IPS DF 6.9 (cell line): ENCODE measurements at regions not wholly inside any gene's neighbourhood (a gene's known extent, or its start where the extent isn't known, plus 50 kb on each side); places are given as distances from the start of the nearest gene placed in this dataset.

Source experiments
- DNase-seq: peaks from one replicate; pipeline ENCODE4 v3.0.0-alpha.2; 2013; ENCODE audit warnings: low read depth, low spot score
- H3K27ac ChIP-seq: one replicate; pipeline ENCODE4 v1.5.1; 2013; ENCODE audit warnings: low read length, control low read depth
- H3K27me3 ChIP-seq: 2 replicates; pipeline ENCODE4 v1.6.1; 2013; ENCODE audit warnings: mild to moderate bottlenecking, low read length; ENCODE audit not compliant: control insufficient read depth, insufficient read depth
- H3K36me3 ChIP-seq: 2 replicates; pipeline ENCODE4 v1.6.1; 2013; ENCODE audit warnings: low read length; ENCODE audit not compliant: control insufficient read depth, insufficient read depth
- H3K4me1 ChIP-seq: 2 replicates; pipeline ENCODE4 v1.6.1; 2013; ENCODE audit warnings: low read length; ENCODE audit not compliant: control insufficient read depth, insufficient read depth
- H3K4me3 ChIP-seq: 2 replicates; pipeline ENCODE4 v1.5.1; 2013; ENCODE audit warnings: mild to moderate bottlenecking, low read length
- H3K9me3 ChIP-seq: 2 replicates; pipeline ENCODE4 v1.6.1; 2013; ENCODE audit warnings: low read length, inconsistent platforms; ENCODE audit not compliant: control insufficient read depth, insufficient read depth
- WGBS: extraction: QIAGEN DNeasy Blood & Tissue Kit; methylation state at CpG from one replicate; pipeline ENCODE4 v1.1.7; 2013; ENCODE audit warnings: mixed read lengths, missing lambda C conversion rate; ENCODE audit not compliant: insufficient read length, insufficient coverage; 5-methylcytosine and 5-hydroxymethylcytosine counted together

GRCh38 chr13:73177017-73177416 is 118.2 kb downstream of the KLF5 start:
- Histone ChIP-seq H3K36me3 (no peaks in the 10 kb centered on the region), H3K27ac (no peak overlapping the region)

DNA sequence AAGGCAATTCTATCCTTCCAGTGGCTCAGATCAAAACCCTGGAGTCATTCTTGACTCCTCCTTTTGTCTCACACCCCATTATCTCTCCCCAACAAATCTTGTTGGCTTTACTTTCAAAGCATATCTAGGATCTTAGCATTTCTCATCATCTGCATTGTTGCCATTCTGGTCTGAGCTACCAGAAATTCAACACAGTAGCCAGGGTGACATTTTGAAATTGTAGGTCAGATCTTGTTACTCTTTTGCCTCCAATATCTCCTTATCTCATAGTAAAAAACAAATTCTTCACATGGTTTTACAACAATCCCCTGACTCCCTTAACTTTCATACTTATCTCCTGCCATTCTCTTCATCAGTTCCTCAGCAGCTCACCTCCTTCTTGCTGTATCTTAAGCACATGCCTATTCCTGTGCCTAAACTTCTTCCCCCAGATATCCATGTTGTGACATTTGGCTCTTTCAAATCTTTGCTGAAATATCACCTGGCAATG is 115.8 kb downstream of the KLF5 start:
- Histone ChIP-seq H3K27me3 (no peaks in the 10 kb centered on the region), H3K4me1 (no peaks in the 10 kb centered on the region), H3K4me3 (no peak overlapping the region), H3K36me3 (no peaks in the 10 kb centered on the region), H3K9me3 (no peaks in the 10 kb centered on the region), H3K27ac (no peak overlapping the region)
- DNase-seq: no peak

More at GRCh38 chr13:73177017-73177416, 118.2 kb downstream of the KLF5 start:
- no CpG with 5 or more reads among the region's 1 CpG for WGBS
- Histone ChIP-seq H3K4me3 (no peak overlapping the region), H3K9me3 (no peaks in the 10 kb centered on the region), H3K4me1 (no peaks in the 10 kb centered on the region), H3K27me3 (no peaks in the 10 kb centered on the region)
- DNase-seq: no peak

DNA sequence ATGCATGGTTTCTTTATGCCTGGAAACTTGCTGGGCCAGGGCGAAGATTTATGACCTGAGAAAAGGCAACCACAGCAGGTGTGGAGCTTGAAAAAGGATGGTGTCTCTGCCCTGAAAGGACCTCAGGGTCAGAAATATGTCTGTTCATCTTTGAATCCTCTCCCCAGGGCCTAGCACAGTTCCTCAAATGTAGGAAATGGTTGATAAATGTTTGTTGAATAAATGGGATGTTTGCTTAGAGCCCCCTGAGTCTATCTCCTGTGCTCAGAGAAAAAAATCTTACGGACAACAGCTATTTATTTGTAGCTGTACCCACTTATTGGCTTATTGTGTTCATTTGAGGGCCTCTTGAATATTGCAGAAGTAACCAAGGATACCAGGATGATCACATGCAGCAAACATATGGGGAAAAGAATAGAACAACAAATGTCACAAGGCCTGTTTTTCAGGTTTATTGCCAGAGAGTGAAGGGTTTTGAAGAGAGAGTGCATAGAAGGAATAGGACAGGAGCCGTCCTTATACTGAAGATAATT is 114.5 kb downstream of the KLF5 start:
- no CpG with 5 or more reads among the region's 3 CpGs for WGBS

GRCh38 chr13:73171926-73172325 is 113.1 kb downstream of the KLF5 start:
- Histone ChIP-seq H3K9me3 (no peaks in the 10 kb centered on the region), H3K4me3 (no peak overlapping the region), H3K27me3 (no peaks in the 10 kb centered on the region), H3K36me3 (no peaks in the 10 kb centered on the region), H3K27ac (no peak overlapping the region), H3K4me1 (peaks cover 3% of the 10 kb centered on the region)
- DNase-seq: no peak
- WGBS: no CpG with 5 or more reads among the region's 5 CpGs

More for the DNA sequence above, 114.5 kb downstream of the KLF5 start:
- H3K27me3 ChIP-seq: no peaks in the 10 kb centered on the region
- H3K27ac ChIP-seq: no peak overlapping the region
- no peaks in the 10 kb centered on the region for H3K36me3 ChIP-seq
- H3K4me3 ChIP-seq: no peak overlapping the region
- DNase-seq: no peak
- H3K9me3 ChIP-seq: no peaks in the 10 kb centered on the region
- peaks cover 3% of the 10 kb centered on the region for H3K4me1 ChIP-seq

- Histone ChIP-seq H3K4me3 (no peak overlapping the region), H3K27ac (no peak overlapping the region), H3K4me1 (peaks cover 3% of the 10 kb centered on the region), H3K27me3 (no peaks in the 10 kb centered on the region), H3K9me3 (no peaks in the 10 kb centered on the region), H3K36me3 (no peaks in the 10 kb centered on the region)
- no CpG with 5 or more reads among the region's 5 CpGs for WGBS
- DNase-seq: no peak
Observed at GRCh38 chr13:73171271-73171682, 112.5 kb downstream of the KLF5 start.

DNA sequence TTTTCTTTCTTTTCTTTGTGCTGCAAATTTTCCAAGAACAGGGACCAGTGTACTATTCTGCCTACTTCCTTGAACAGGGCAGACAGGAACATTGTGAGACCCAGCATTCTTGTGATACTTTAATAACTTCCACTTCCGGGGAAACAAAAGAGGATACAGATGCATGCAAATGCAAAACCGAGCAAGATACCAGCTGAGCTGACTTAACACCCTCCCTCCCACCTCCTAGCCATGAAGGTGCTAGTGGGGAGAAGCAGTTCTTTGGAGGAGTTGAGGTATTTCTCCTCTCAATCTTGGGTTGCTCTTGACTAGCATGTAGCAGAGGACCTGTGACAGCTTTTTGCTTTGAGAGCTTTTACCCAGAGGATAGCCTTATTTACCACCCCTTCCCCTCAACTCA is 111.2 kb downstream of the KLF5 start:
- Histone ChIP-seq H3K36me3 (no peaks in the 10 kb centered on the region), H3K27me3 (no peaks in the 10 kb centered on the region), H3K9me3 (no peaks in the 10 kb centered on the region), H3K4me3 (no peak overlapping the region), H3K4me1 (peaks cover 3% of the 10 kb centered on the region), H3K27ac (no peak overlapping the region)
- no CpG with 5 or more reads among the region's 2 CpGs for WGBS
- no peak for DNase-seq

DNA sequence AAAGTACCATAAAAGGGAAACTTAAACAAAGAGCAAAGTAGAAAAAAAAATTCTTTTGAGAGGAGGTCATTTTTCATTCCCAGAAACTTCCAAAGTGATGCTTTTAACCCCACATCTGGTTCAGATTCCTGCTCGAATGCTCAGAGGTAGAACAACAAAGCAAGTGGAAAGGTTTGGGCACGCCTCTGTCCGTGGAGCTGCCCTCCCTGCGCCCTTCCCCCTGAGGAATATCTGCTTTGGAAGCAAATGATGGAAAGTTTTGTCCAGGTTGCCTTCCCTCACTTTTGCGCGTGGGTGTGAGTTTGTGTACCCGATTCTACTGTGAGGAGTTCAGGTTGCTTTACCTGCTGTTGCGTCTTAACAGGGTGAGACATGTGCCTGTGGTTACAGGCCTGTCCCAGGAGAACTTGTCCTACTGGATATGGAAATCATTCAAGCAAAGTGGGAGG is 110.2 kb downstream of the KLF5 start:
- WGBS: no CpG with 5 or more reads among the region's 8 CpGs
- no peaks in the 10 kb centered on the region for H3K9me3 ChIP-seq
- no peak overlapping the region for H3K27ac ChIP-seq
- no peak overlapping the region for H3K4me3 ChIP-seq
- no peaks in the 10 kb centered on the region for H3K36me3 ChIP-seq
- no peaks in the 10 kb centered on the region for H3K27me3 ChIP-seq
- DNase-seq: no peak
- H3K4me1 ChIP-seq: peaks cover 3% of the 10 kb centered on the region

GRCh38 chr13:73168226-73168952 is 109.6 kb downstream of the KLF5 start:
- Histone ChIP-seq H3K9me3 (no peaks in the 10 kb centered on the region), H3K27ac (no peak overlapping the region), H3K27me3 (no peaks in the 10 kb centered on the region), H3K4me1 (peaks cover 3% of the 10 kb centered on the region), H3K4me3 (no peak overlapping the region), H3K36me3 (no peaks in the 10 kb centered on the region)
- no CpG with 5 or more reads among the region's 1 CpG for WGBS
- no peak for DNase-seq

- no CpG with 5 or more reads among the region's 4 CpGs for WGBS
- Histone ChIP-seq H3K36me3 (no peaks in the 10 kb centered on the region), H3K27me3 (no peaks in the 10 kb centered on the region), H3K9me3 (no peaks in the 10 kb centered on the region), H3K27ac (no peak overlapping the region), H3K4me3 (no peak overlapping the region), H3K4me1 (peaks cover 3% of the 10 kb centered on the region)
- no peak for DNase-seq
Observed at GRCh38 chr13:73167028-73167820, 108.4 kb downstream of the KLF5 start.

DNA sequence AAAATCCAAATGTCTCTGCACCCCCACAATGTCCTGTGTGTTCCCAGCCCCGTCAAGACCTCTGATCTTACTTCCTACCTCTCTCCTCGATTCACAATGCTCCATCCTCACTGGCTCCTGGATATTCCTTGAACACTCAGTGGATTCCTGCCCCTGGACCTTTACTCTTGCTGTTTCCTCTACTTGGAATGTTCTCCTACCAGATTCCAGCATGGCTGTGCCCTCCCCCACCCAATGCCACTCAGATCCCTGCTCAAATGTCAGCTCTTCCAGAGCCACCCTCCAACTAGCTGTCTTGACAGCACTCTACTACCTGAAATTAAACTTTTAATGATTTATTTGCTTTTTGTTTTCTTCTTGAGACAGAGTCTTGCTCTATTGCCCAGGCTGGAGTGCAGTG is 107.4 kb downstream of the KLF5 start:
- no peaks in the 10 kb centered on the region for H3K9me3 ChIP-seq
- WGBS: no CpG with 5 or more reads among the region's 2 CpGs
- H3K27ac ChIP-seq: no peak overlapping the region
- H3K36me3 ChIP-seq: no peaks in the 10 kb centered on the region
- H3K27me3 ChIP-seq: no peaks in the 10 kb centered on the region
- H3K4me3 ChIP-seq: no peak overlapping the region
- no peak for DNase-seq
- H3K4me1 ChIP-seq: peaks cover 3% of the 10 kb centered on the region
